Stimulated activated CD4-positive, alpha-beta T cell treated with anti-CD3 and anti-CD28 coated beads, Interleukin-4, amount 100 ng/mL, for 24 hours (primary cell): ENCODE measurements at regions not wholly inside any gene's neighbourhood (a gene's known extent, or its start where the extent isn't known, plus 50 kb on each side); places are given as distances from the start of the nearest gene placed in this dataset.
"Not testable (repeated sequence)": the region's sequence is repeated elsewhere in the genome, so short reads cannot be mapped to it uniquely, and the experiment has no call there.

Experiments
- DNase-seq: peaks from one replicate; pipeline ENCODE4 v3.0.0-alpha.2; 2020

GRCh38 chr2:215644233-215644897 is 208.5 kb upstream of the FN1 start:
- no peak for DNase-seq

DNA sequence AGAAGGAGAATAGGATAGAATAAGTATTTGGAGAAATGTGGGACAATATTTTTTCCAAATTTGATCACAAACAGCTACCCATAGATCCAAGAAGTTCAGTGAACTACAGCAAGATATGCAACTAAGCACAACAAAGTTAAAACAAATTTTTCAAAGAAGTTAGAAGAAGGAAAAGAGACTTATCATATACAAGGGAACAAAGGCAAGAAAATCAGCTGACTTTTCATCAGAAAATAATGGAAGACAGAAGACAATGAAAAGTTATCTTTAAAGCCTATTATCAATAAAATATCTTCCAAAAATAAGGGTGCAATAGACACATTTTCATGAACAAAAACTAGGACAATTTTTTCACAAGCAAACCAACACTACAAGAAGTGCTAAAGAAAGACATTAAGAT is 202.8 kb upstream of the FN1 start:
- DNase-seq: no peak

DNA sequence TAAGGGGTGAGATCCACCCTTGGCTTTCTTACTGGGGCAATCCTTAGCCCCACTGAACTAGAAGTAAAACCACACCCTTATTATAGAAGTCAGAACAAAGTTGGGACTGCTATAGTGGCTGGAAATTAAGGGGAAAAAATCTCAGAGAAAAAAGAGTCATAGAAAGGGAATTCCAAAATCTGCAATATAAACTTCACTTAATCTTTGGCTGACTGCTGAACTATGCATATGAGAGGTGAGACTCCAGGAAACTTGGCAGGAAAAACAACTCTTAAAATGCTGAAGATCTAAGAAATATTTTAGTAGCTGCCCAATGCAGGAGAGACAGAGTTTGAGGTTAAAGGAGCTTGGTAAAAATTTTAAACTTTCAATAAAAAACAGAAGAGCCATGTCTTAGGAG is 201.8 kb upstream of the FN1 start:
- no peak for DNase-seq

- no peak for DNase-seq
Observed at GRCh38 chr2:215636816-215637215, 200.9 kb upstream of the FN1 start.

DNA sequence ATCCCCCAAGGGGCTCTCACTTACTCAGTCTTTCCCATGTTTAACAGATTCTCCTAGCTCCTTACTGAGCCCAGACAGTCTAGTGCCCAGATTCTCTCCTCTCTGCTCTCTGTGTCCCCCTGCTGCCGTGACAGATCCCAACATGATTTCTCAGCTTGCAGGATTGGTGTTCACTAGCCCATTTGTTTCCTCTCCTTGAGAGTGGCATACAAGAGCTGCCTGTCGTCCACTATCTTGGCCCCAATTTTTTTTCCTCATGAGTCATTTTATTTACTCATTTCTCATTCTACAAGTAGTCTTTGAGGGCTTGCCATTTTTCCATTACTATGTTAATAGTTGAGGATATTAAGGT is 199.9 kb upstream of the FN1 start:
- DNase-seq: no peak

DNA sequence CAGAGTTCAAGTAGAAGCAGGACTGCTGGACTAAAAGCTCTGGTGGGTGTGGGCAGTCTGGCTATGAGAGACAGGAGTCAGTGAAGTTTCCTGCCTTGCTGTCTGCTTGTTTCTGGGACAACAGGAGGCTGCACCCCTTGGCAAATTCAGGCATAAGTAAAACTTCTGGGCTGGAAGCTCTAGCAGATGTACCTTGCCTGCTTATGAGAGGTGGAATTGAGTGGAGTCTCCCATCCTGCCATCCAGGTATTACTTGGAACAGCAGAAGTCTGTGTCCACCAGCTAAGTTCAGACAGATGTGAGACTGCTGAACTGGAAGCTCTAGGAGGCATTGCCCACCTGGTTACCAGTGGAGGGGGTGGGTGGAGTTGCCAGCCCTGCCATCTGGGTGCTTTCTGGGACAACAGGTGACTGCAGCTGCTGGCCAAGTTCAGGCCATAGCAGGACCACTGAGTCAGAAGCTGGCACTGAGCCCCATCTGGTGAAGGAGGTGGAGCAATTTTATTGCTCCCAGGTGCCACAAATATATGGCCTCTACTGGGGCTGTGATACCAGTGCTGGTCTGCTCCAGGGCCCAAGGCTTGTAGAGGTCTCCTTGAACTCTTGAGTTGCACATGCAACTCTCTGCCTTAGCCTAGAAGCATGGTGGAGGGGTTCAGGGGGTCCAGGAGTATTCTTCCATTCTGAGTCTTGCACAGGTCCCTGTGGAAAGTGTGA is 199.4 kb upstream of the FN1 start:
- no peak for DNase-seq

GRCh38 chr2:215633360-215633759 is 197.5 kb upstream of the FN1 start:
- DNase-seq: no peak

GRCh38 chr2:215631696-215632095 is 195.8 kb upstream of the FN1 start:
- DNase-seq: no peak

DNA sequence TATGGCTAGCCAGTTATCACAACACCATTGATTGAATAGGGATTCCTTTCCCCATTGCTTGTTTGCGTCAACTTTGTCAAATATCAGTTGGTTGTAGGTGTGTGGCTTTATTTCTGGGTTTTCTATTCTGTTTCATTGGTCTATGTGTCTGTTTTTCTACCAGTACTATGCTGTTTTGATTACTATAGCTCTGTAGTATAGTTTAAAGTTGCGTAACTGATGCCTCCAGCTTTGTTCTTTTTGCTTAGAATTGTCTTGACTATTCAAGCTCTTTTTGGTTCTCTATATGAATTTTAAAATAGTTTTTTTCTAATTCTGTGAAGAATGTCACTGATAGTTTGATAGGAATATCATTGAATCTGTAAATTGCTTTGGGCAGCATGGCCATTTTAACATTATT is 194.9 kb upstream of the FN1 start:
- not testable (repeated sequence) for DNase-seq

DNA sequence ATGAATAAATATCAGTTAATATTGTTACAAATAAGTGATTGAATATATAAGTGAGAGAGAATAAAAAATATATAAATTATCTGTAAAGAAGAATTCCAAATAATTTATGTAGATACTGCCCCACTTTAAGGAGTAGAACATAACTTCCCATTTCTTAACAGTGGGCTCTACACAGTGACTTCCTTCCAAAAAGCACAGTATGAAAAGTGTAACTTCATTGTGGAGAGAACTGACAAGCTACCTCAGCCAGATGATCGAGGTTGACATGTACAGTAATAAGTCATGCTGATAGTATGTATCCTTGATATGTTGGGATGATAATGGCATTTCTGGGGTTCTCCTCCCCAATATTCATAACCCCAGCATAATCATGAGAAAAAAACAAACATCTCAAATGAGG is 191.9 kb upstream of the FN1 start:
- DNase-seq: no peak

- no peak for DNase-seq
Observed at GRCh38 chr2:215626812-215627281, 191.0 kb upstream of the FN1 start.

DNA sequence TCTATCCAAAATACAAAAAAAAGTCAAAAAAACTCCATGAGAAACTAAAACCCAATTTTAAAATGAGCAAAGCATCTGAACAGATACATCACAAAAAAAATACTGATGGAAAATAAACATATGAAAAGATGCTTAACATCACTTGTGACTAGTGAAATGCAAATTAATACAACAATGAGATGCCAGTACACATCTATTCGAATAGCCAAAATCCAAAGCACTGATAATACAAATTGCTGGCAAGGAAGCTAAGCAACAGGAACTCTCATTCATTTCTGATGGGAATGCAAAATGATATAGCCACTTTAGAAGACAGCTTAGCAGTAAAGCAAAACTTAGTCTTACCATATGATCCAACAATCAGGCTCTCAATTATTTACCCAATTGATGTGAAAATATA is 190.2 kb upstream of the FN1 start:
- DNase-seq: no peak

DNA sequence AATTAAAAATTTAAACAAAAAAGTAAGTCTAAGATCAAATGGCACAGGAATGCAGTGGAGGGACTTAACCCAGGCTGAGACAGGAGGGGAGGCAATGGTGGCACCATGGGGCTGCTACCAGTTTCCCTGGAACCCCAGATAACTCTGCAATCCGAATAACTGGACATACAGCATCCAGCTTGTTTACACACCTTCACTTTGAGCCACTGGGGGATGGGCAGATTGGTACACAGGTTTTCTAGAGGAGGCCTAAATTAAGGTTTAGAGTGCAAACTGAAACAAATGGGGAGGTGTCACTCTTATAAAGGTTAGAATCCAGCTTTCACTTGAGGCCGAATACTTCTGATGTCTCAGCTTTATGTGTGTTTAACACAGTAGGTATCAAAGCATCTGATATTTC is 189.3 kb upstream of the FN1 start:
- no peak for DNase-seq

GRCh38 chr2:215624423-215624829 is 188.6 kb upstream of the FN1 start:
- DNase-seq: no peak

GRCh38 chr2:215622837-215623236 is 187.0 kb upstream of the FN1 start:
- no peak for DNase-seq

- DNase-seq: no peak
Observed at GRCh38 chr2:215621381-215621780, 185.5 kb upstream of the FN1 start.

DNA sequence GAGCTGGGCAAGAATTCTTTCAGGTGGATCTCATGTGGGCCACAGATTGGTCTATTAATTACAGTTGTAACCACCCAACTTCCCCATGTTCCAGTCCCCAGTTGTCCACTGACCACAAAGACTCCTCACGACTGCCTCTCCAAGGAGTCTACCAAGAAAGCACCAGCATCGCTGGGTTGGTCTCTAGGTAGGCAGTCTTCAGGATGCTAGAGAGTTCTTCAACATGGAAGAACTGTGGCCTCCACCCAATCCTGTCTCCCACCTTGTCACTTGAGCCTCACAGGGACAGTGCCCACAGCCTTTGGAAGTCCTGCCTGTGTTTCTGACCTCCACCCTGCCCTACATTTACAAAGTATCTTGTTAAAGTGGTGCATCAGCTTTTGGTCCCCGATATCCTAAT is 184.7 kb upstream of the FN1 start:
- DNase-seq: no peak

DNA sequence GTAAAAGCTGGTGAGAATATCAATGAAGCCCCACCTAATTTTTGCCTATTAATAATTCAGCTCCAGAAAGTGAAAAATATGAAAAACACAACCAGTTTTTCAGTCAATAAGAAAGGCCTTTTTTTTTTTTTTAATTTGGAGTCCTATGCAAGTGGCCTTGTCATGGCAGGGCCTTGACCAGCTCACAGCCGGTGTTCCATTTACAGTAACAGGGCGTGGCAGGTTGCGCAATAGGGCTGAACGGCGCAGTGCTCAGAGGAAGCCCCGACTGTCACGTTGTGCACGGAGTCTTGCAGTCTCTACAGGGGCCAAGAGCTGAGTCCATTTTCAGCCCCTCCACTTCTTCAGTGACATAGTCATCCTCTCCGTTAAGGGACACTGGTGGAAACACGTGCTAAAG is 184.1 kb upstream of the FN1 start:
- no peak for DNase-seq

DNA sequence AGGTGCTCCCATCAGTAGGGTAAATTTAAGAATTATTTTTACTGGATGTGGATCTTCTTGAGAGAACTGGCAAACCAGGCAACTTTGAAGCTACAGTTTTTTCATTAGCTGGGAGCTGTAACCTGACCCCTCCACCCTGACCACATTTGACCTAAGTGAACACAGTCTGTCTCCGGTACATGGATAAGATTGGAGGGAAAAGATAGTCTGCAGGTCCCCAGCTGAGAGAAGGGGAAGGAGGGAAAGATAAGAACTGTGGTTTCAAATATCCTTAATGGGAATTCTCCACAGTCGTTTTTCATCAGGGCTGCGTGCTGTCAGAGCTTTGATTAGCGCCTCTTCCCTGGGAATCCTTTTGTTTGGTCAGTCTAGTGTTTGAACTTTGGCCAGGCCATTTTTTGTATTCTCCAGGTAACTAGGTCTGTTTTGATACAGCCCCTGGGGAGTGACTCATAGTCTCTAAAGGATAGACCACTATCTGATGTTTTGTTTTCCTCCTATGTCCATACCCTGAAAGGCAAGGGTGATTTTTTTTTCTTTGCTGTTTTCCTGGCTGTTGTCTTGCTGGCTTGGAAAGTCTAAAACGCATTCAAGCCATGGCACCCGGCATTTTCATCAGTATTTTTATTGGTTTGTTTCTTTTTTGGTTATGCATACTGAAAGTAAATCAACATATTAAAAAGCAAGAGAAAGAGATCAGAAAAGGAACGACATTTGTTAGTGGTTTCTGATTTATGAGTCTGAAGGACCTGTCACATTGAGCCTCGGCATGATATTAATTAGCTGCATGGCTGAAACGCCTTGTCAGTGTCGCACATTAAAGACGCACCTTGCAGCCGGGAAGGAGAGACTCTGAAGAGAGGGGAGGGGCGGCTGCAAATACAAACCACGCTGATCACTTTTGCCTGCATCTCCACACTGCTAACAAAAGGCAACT is 183.4 kb upstream of the FN1 start:
- no peak for DNase-seq

DNA sequence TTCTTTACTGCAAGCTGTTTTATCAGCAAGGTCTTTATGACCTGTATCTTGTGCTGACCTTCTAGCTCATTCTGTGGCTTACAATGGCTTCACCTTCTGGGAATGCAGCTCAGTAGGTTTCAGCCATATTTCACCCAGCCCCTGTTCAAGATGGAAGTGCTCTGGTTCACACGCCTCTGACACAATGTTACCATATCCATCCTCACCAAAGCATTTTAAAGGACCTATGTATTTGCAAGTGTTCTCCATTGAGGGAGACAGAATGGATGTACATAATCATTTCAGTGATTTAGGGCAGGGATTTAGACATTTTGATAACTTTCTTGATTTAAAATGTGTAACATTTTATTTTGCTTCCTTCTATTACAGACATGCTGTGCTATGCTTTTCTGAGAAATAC is 182.3 kb upstream of the FN1 start:
- no peak for DNase-seq

DNA sequence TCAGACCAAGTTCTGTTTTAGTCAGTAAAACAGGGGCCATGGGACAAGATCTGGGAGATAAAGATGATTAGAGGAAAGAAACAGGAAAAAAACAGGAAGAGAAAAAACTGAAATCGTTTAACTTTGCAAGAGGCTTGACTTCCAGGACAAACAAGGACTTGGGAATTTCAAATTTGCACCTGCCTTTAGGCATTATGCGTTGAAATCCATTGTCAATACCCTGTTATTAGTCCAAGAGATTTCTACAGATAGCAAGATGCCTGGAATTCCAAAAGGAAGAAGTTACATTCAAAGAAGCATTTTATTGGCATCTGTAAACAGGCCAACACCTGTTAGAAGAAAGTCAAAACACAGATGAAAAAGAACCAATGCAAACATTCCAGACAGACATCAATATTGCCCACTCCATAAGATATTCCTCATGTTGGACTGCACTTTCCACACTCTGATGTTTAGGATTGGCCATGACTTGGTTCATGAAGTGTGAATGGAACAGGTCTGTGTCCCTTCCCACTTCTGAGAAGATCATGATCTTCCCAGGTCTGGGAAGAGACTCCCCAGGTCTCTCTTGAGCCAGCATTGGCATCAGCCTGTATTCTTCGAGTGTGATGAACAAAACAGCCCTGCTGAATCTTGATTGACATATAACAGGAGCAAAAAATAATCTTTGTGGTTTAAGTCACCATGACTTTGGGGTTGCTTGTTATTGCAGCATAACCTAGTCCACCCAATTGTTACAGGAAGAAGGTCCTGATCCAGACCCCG is 181.4 kb upstream of the FN1 start:
- no peak for DNase-seq

DNA sequence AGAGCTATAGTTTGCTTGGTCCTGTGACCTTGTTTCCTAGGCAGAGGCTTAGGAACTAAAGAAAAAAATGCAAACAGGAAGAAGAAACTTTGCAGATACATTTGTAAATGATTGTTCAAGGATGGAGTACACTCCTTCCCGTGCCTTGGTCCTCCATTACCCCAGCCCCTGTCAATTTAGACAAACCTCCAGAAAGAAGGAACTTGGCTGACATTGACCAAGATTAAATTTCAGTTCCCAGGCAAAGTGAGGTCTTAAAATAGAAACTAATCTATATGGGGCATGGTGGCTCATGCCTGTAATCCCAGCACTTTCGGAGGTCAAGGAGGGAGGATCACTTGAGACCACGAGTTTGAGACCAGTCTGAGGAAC is 179.9 kb upstream of the FN1 start:
- DNase-seq: no peak
